ENCODE measurements at regions not wholly inside any gene's neighbourhood (a gene's known extent, or its start where the extent isn't known, plus 50 kb on each side); places are given as distances from the start of the nearest gene placed in this dataset.

GRCh38 chr16:5509336-5509735 is 411.7 kb upstream of the EEF2KMT start:
- DNase-seq: peak in 1 of 56 donors; percentile 9

GRCh38 chr16:5508371-5508770 is 410.8 kb upstream of the EEF2KMT start:
- no peak for DNase-seq

DNA sequence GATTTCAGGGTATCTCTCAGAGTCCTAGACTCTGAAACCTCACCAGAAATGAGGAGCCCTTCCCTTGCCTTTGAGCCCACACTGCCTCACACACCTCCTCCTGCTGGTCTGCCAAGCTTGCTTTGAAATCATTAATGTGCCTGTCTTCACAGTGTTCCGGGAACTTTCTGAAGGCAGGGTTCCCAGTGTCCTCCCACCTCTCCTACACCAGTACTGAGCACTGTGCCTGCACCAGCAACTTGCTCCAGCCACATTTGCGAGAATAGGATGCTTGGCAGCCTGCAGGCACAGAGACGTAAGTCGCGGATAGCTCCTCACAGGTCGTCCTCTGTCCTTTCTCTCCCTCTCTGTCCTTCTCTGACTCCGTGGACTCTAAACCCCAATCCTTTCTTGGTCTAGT is 408.4 kb upstream of the EEF2KMT start:
- peak in 12 of 56 donors; percentile 5 to 54 (median 16) for DNase-seq

GRCh38 chr16:5505091-5505887 is 407.7 kb upstream of the EEF2KMT start:
- no peak for DNase-seq

DNA sequence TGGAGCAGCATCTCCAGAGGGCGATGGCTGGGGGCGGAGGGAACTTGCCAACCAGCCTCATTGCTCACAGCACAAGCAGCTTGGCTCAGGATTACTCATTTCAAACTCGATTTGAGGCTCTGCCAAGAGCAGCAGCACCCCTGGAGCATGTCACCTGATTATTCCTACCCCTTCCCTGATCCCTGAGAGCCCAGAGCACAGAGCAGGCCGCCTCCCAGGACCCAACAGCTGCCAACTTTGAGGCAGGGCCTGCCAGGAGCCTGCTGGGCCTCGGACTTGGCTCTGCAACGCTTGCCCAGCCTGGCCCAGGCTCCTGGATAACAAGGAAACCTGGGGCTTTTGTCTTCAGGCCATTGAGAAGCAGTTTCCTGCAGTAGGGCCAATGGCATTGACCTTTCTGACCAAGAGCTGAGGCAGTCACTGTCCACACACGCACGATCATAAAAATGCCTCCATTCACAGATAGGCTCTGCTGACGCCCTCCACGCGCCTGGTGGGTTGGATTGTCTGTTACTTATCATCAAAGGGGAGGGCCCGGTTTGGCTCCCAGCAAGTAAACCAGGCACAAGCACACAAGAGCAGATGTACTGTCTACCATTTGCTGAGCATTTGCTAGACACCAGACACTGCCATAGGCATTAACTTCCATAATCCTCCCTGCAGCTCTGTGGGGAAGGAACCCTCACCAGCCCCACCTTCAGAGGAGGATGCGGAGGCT is 406.6 kb upstream of the EEF2KMT start:
- peak in 47 of 56 donors; percentile 7 to 78 (median 39) for DNase-seq

DNA sequence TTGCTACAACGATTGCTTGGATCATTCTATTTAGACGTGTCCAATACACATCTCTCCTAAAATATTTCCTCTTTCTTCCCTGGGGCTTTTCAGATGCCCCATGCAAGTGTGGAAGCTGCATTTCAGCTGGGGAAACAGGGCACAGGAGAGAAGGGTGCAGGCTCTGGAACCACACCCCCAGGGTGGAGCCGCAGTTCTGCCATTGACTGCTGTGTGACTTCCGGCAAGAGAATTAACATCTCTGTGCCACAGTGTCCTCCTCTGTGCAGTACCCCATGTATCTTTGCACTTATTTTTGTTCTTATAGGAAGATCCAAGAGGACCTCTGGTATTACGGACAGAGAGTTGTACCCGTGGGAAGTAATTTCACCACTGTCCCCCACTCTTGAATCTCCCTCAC is 405.3 kb upstream of the EEF2KMT start:
- DNase-seq: no peak

- DNase-seq: peak in 16 of 56 donors; percentile 1 to 50 (median 8)
Measured at GRCh38 chr16:5502467-5502869, 404.9 kb upstream of the EEF2KMT start.

DNA sequence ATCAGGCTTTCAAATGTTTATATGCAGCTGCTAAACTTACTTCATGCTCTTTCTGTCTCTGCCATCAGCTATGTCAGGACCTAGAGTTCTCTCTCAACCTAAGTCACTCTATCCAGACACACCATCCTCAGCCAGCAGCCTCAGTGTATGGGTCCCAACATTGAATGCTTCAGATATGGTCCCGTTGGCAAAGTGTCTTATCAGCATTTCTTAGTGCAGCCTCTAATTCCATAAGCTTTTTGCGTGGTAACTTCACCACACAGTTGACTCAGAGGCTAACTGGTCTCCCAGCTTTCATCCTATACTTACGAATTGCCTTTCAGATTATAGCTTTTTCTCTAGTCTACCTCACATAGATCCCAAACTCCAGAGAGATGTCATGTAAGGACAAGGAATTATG is 402.9 kb upstream of the EEF2KMT start:
- no peak for DNase-seq

GRCh38 chr16:5498562-5498961 is 401.0 kb upstream of the EEF2KMT start:
- no peak for DNase-seq

DNA sequence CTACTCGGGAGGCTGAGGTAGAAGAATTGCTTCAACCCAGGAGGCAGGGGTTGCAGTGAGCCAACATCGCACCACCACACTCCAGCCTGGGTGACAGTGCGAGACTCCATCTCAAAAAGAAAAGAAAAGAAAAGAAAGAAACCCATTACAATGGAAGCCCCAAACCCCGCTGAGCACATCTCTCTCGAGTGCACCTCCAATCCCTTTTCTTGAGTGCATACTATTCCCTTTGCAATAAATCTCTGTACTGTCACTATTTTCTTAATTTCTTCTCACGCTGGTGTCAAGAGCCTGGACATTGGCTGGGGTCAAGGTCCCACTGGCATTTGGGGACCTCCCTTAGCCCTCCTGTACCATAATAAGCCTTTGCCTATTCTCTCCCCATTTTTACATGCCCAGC is 398.4 kb upstream of the EEF2KMT start:
- no peak for DNase-seq

DNA sequence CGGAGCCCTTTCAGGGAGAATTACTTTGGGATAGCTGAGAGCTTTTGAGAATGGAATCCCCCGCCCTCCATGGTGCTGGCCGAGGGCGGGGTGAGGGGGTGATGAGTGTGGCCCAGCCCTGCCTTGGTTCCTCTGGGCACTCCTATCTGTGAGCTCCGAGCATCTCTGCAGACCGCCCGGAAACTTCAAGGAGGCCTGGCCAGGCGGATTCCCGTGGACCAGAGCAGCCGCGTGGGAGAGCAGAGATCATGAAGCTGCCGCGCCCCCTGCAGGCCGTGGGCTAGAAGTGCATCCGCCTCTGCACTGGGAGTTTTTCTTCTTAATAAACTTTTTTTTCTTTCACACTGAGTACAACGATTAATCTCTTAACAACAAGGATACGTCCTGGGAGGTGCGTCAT is 392.9 kb upstream of the EEF2KMT start:
- DNase-seq: peak in 36 of 56 donors; percentile 2 to 71 (median 22)

- DNase-seq: no peak
Measured at GRCh38 chr16:5488581-5488980, 391.0 kb upstream of the EEF2KMT start.

GRCh38 chr16:5487728-5488127 is 390.1 kb upstream of the EEF2KMT start:
- no peak for DNase-seq

DNA sequence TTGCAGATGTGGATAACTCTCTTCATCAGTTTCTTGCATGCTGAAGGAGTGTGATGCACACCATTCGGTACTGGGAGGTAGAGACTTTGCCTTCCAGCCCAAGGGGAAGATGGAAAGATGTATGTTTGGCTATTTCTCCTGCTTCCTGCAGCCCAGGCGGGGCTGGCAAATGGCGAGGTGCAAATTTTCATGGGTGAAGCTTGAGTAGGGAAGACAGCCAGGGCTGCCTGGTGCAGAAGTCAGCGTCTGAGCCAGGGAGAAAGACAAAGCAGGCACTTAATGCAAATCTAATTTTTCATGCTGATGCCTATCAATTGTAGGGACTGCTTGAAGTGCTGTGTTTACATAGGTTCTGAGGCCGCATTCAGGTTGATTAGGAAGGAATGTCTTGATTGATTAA is 384.7 kb upstream of the EEF2KMT start:
- DNase-seq: no peak

- DNase-seq: peak in 4 of 56 donors; percentile 5 to 39 (median 20)
Measured at GRCh38 chr16:5480431-5481195, 383.0 kb upstream of the EEF2KMT start.

DNA sequence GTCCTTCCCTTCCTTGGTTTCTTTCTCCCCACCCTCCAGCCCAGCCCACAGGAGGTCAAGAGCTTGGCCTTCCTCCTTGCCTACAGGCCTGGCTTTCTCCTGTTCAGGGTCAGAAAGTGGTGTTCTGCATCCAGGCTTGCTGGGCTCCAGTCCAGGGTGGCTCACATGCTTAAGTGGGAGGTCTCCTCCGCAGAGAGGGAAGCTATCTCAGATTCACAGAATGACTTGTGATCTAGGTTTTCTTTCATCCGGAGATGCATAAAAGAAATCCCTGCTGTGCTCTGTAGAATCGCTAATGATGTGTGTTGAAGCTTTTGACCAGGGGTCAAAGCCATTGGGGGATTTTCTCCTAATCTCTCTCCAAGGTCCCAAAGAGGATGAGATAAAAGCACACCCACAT is 382.3 kb upstream of the EEF2KMT start:
- DNase-seq: no peak

GRCh38 chr16:5478036-5478435 is 380.4 kb upstream of the EEF2KMT start:
- DNase-seq: no peak

DNA sequence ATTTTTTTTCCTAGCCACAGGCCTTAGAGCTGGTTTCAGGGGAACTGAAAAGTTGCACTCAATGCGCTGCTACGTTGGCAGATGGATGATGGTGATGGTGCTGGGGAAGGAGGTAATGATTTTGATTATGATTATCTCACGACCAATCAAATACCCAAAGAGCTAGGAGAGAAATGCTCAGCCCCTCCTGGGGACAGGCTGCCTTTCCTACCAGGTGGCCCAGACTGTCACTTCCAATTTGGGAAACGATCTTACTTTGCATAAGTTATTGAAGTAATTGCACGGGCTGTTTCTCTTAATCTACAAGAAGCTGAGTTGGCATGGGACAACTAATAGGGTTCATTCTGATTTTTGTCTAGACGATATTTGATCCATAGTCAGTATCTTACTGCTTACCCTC is 379.7 kb upstream of the EEF2KMT start:
- no peak for DNase-seq

GRCh38 chr16:5472552-5472951 is 375.0 kb upstream of the EEF2KMT start:
- DNase-seq: no peak

DNA sequence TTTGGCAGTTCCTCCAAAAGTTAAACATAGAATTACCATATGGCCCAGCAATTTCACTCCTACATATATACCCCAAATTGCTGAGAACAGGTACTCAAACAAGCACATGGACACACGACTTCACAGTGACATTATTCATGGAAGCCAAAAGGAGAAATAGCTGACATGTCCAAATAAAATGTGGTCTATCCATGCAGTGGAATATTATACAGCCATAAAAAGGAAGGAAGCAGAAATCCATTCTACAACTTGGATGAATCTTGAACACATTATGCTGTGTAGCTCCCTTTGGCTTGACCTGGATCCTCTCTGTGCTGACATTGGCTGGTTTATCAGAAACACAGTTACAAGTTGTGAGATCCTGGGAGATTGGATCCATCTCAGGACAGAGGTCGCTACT is 370.9 kb upstream of the EEF2KMT start:
- DNase-seq: no peak

DNA sequence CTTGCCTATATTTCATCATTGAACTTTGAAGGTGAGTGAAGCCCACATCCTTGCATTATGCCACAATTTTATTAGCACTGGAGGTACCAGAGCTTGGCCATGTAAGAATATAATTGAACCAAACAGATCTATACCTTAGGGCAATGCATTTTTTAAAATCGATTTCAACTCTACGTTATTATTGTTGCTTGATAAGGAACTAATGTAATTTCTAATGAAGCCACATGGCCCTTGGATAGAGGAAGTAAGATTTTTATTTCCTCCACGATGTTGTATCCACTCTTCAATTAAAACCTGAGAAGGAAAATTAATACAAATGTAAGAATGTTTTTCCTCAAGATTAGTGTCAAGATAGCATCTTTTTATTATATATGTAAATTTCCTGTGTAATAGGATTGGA is 370.0 kb upstream of the EEF2KMT start:
- DNase-seq: no peak

GRCh38 chr16:5466551-5466950 is 369.0 kb upstream of the EEF2KMT start:
- DNase-seq: no peak

Data from nucleus accumbens (tissue), 56 donors.